ENCODE measurements at regions not wholly inside any gene's neighbourhood (a gene's known extent, or its start where the extent isn't known, plus 50 kb on each side); places are given as distances from the start of the nearest gene placed in this dataset.

- TF ChIP-seq POLR2A (IDR thresholded peaks at IDR 0.05; ENCODE audit: low read depth, low read length) (no peak), POLR2AphosphoS5 (IDR thresholded peaks at IDR 0.05; ENCODE audit: low read depth, low read length) (no peak), TAF1 (IDR thresholded peaks at IDR 0.05; ENCODE audit: low read depth, low read length) (no peak), POU2F2 (IDR thresholded peaks at IDR 0.05; ENCODE audit: low read depth, low read length) (no peak), SPI1 (IDR thresholded peaks at IDR 0.05; ENCODE audit: low read depth, low read length) (no peak)
Measured at GRCh38 chr9:118473521-118473920, 769.3 kb downstream of the TLR4 start.

Measured in GM12891 (cell line).